AG04449 (cell line): ENCODE measurements at regions not wholly inside any gene's neighbourhood (a gene's known extent, or its start where the extent isn't known, plus 50 kb on each side); places are given as distances from the start of the nearest gene placed in this dataset.

Experiments
- CTCF ChIA-PET: fragments of 350-600 bp; formaldehyde crosslinking; extraction: SDS; loops from one replicate; lab custom pipeline; 2021; ENCODE audit warnings: antibody characterized with exemption; lab: Yijun Ruan, JAX
- POLR2A ChIA-PET: fragments of 400-600, 350-600 bp; formaldehyde crosslinking; extraction: SDS; loops from one replicate; lab custom pipeline; 2020; ENCODE audit warnings: antibody characterized with exemption, inconsistent platforms; lab: Yijun Ruan, JAX
- DNase-seq: peaks from one replicate; pipeline ENCODE4 v3.0.0-alpha.2; 2010; ENCODE audit warnings: low read depth, low spot score
- H3K4me3 ChIP-seq: 2 replicates; pipeline ENCODE4 v1.5.1; 2011; ENCODE audit warnings: low read depth, mild to moderate bottlenecking, control low read depth, low read length
- CTCF ChIP-seq: IDR thresholded peaks from one replicate; pipeline ENCODE4 v1.5.1; 2011; ENCODE audit warnings: mild to moderate bottlenecking, moderate library complexity, low read length, control low read depth, inconsistent platforms; ENCODE audit not compliant: insufficient read depth; ENCODE audit errors: missing control alignments

- no peak for DNase-seq
- no peak for TF ChIP-seq CTCF
- ChIA-PET CTCF (no interaction called here), POLR2A (no interaction called here)
- H3K4me3 ChIP-seq, result no peak overlapping the region
These were observed 799.8 kb upstream of the SLC10A2 start for GRCh38 chr13:103866048-103866447.

GRCh38 chr13:103862525-103862924 is 796.3 kb upstream of the SLC10A2 start:
- no peak overlapping the region for H3K4me3 ChIP-seq
- ChIA-PET CTCF (no interaction called here), POLR2A (no interaction called here)
- TF ChIP-seq CTCF, result no peak
- no peak for DNase-seq

GRCh38 chr13:103859952-103860351 is 793.7 kb upstream of the SLC10A2 start:
- CTCF ChIA-PET, result no interaction called here
- DNase-seq, result no peak
- no peak overlapping the region for H3K4me3 ChIP-seq
- POLR2A ChIA-PET, result no interaction called here
- TF ChIP-seq CTCF, result no peak

GRCh38 chr13:103852036-103852435 is 785.8 kb upstream of the SLC10A2 start:
- ChIA-PET CTCF (no interaction called here), POLR2A (no interaction called here)
- no peak for DNase-seq
- no peak overlapping the region for H3K4me3 ChIP-seq
- TF ChIP-seq CTCF, result no peak

GRCh38 chr13:103844471-103844870 is 778.3 kb upstream of the SLC10A2 start:
- CTCF ChIA-PET, result no interaction called here
- DNase-seq, result no peak
- TF ChIP-seq CTCF, result no peak
- no peak overlapping the region for H3K4me3 ChIP-seq
- POLR2A ChIA-PET, result no interaction called here

GRCh38 chr13:103839460-103839859 is 773.2 kb upstream of the SLC10A2 start:
- no peak overlapping the region for H3K4me3 ChIP-seq
- POLR2A ChIA-PET, result no interaction called here
- no peak for DNase-seq
- TF ChIP-seq CTCF, result no peak
- CTCF ChIA-PET, result no interaction called here
